Activated T-cell treated with anti-CD3 and anti-CD28 coated beads, Interleukin-2, amount 50 U/mL, for 48 hours (primary cell): ENCODE measurements at regions not wholly inside any gene's neighbourhood (a gene's known extent, or its start where the extent isn't known, plus 50 kb on each side); places are given as distances from the start of the nearest gene placed in this dataset.

ENCODE experiments used
- DNase-seq, 2 experiments: peaks; one replicate each; pipeline ENCODE4 v3.0.0-alpha.2; 2020

GRCh38 chr2:155748131-155748530 lies 584.4 kb downstream of the NR4A2 start:
- no peak for DNase-seq

DNA sequence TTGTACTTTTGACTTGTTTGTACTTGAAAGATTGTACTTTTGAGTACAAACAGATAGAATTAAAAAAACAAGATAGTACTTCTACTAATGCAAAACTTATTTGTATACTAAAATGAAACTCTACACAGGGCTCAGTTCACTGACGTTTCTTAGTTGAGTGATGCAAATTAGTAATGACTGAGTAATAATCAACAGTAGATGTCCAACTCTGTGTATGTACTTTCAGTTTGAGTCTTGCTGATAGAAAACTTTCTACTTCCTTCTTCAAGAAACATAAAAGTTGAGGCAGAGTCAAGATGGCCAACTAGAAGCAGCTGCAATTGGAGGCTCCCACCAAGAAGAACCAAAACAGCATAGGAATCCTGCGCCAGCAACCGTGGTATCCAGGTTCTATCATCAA lies 585.0 kb downstream of the NR4A2 start:
- DNase-seq, result no peak

DNA sequence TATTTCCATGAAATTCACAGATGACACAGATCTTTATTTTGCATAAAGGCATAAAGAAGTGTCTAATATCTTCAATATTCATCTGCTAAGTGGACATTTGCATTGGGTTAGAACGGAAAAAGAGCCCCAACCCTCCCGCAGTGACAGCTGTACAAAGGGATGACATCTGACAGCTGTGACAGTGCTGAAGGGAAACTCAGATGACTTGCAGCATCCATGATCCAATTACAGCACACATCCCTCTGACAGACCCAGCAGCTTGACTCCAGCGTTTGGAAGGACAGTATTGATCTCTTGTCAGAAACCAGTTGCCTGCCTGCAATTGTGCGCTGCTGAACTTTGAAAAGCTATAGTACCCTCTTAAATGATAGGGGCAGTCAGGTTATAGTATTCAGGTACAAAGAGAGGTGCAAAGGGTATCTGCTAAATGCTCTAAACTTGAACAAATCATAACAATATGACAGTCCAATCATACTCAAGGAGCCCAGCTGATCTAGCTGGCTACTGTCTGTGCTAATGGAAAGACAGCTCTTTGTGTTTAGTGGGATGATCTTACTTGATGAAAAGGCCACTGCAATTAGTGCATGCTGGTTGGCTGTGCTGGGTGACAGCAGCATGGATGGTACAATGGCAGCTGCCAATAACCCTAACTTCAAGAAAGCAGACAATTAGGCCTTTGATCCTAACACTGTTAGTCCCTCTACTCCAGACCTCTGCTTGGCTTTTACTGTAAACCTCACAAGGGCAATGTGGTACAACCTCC lies 599.2 kb downstream of the NR4A2 start:
- DNase-seq, result no peak

DNA sequence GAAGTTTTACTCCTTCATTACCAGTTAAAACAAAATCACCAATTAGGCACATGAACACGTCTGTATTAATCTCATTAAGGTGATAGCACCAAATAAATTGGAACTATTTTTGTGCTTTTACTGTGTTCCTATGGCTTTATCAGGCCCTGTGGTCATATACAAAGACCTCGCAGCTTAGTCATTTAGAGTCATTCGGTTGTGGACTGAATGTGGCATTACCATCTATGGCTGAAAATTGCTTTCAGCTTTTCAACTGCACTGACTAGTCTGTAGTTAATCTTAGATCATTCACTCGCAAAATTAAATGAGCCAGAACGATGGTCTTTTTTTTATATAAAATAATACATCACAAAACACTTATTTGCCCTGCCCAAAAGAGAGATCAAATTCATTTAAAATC lies 601.7 kb downstream of the NR4A2 start:
- DNase-seq, result no peak

DNA sequence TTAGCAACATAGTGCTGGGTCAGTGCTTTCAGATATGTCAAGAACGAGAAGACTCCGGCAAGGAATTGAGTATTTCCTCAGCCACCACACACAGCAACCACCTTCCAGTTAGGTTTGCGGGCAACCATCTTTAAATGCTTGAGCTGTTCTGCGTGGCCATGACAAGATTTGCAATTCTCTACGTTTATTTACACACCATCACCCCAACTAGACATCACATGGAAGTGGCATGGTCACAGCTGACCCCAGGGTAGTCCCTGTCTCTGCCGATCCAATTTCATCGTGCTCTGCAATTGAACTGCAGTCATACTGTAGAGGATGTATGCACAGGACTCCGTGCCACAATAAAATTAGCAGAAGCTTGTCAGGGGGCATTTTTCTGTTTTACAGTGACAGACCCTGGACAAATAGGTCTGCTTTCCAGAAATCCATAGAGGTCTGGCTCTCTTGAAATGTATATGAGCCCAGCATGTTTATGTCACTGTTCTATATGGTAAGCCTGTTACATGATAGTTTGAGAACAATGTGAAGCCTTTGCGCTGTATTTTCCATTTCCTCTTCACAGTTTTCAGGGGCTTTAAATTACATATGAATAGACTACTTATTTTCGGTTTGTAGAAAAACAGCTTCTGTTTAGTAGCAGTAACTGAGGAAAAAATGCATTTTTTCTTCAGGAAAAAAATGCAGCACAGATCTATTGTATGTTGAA lies 605.2 kb downstream of the NR4A2 start:
- DNase-seq, result no peak

- DNase-seq, result no peak
Measured at GRCh38 chr2:155722290-155722689, 610.2 kb downstream of the NR4A2 start.

GRCh38 chr2:155715705-155716104 lies 616.8 kb downstream of the NR4A2 start:
- no peak for DNase-seq

- no peak for DNase-seq
Measured at GRCh38 chr2:155714983-155715382, 617.5 kb downstream of the NR4A2 start.

- no peak for DNase-seq
Measured at GRCh38 chr2:155708071-155708470, 624.5 kb downstream of the NR4A2 start.

GRCh38 chr2:155703917-155704316 lies 628.6 kb downstream of the NR4A2 start:
- no peak for DNase-seq

- no peak for DNase-seq
Measured at GRCh38 chr2:155703048-155703447, 629.5 kb downstream of the NR4A2 start.

DNA sequence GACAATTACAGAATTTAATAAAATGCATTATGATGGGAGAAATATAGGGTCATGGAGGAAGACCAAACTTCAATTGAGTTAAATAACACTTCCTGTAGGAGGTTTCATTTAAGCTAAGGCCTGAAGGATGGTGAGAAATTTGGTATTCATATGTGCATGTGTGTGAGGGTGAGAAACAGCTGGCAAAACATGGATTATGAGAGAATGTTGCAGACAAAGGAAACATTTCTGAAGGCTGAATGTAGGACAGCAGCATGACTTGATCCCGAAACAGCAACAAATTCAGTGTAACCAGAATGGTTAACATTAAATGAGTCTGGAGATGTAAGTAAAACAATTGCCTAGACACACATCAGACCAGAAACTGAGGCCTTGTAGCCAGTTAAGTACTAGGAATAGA lies 630.8 kb downstream of the NR4A2 start:
- no peak for DNase-seq

GRCh38 chr2:155696571-155696970 lies 636.0 kb downstream of the NR4A2 start:
- no peak for DNase-seq

DNA sequence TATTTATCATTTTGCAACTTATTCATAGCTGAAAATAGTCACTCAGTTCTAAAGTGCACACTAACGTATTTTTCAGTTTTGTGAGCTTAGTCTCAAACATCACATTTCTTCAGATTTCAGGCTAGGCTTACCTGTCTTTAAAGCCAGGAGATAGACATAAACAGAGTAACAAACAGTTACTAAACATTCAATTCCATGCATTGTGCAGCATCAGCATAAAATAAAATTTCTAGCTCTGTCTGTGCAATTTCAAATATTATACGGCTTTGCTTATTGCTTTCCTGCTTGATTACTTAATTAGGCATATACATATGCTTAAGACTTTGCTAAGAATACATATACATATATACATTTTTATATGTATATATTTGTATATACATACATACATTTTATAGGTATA lies 637.0 kb downstream of the NR4A2 start:
- DNase-seq, result no peak

DNA sequence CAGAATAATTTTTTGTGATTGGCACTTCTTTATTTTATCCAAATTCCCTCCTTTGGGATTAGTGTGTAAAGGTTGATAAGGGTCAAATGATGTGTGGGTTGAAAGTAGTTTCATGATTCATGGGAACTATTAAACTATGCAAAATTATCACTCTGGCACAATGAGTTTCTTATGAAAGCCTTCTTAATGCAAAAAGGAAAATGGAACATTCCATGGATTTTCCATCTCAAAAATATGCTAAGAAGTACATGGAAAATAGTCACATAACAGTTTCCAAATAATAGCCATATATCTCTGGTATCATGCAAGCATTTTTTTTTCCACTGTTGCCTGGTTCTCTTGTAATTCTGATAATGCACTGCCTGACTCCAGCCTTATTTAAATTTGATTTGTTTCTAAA lies 639.7 kb downstream of the NR4A2 start:
- DNase-seq, result no peak

DNA sequence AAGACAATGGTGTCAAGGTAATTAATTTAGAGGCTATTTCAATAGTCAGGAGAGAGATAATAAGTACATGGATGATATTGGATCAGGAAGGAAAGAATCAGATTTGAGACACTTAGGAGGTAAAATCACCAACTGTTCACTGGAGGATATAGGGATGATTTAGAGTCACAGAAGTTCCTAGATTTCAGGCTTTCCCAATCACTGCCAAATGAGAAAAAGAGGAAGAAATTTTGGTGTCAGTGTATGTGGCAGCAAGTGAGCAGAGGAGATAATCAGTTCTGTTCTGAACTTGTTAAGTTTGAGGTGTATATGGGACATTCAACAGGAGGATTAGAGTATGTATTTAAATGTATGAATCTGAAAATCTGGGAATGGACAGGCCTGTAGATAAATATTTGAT lies 640.4 kb downstream of the NR4A2 start:
- DNase-seq, result no peak

DNA sequence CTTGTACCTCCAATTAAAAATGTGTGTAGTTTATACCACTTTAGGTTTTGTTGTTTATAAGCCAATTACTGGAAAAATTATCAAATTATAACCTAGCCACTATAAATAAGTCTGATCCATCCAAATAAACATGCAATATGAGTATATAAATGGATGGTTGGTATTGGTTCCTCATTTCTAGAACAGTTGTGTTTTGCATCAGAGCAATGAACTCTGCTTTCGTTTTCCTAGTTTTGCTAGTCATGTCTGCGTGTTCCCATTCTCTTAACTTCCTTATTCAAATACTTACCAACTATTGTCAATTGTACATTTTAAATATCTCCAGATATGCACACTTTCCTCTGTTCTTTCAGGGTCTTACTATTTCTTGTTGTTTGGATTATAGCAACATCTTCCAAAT lies 641.7 kb downstream of the NR4A2 start:
- no peak for DNase-seq

GRCh38 chr2:155689791-155690190 lies 642.7 kb downstream of the NR4A2 start:
- DNase-seq, result no peak

DNA sequence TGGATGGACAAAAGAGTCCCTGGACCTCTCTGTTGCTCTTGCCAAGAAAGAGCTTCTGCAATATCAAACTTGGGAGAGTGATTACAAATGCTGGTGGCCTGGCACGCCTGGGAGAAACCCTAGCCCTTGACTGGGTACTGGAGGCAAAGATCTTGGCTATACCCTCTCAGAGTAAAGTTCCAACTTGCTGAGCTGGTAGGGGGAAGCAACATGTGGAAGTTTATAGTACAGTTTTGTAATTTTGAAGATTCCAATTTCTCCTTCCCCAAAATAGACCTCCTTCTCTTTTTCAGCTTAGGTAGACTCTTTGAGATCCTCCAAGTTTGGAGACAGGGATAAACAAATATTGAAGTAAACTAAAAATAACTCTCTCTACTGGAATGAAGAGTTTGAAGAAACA lies 645.3 kb downstream of the NR4A2 start:
- no peak for DNase-seq

GRCh38 chr2:155679647-155680046 lies 652.9 kb downstream of the NR4A2 start:
- DNase-seq, result no peak

DNA sequence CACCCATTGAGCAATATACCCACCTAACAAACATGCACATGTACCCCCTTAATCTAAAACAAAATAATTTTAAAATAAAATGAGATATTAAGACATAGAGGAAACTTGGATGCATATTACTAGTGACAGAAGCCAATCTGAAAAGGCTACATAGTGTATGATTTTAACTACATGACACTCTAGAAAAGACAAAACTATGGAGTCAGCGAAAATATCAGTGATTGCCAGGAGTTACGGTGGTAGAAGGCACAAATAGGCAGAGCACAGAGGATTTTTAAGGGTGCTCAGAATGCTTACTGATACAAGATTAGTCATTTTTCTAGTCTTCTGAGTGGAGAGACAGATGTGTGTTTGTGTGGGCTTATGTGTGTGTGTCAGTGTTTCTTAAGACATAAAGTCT lies 656.6 kb downstream of the NR4A2 start:
- DNase-seq, result no peak

- DNase-seq, result no peak
Measured at GRCh38 chr2:155665704-155666103, 666.8 kb downstream of the NR4A2 start.

DNA sequence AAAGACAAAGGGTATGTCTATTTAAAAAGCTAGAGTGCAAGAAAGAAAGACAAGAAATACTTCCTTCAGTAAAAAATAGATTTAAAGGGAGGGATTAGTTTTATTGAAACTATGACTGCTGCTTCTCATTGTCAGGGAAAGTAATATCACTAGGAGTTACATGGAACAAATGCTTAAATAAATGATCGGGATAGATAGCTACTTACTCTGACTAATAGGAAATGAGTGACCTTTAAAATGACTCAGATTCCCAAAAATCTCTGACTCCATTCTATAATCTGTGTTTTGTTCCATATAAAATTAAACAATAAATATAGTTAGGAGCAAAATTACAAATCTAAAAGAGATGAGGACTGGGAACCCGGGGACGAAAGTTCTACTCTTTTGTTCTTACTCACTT lies 669.3 kb downstream of the NR4A2 start:
- no peak for DNase-seq

- no peak for DNase-seq
Measured at GRCh38 chr2:155662224-155662623, 670.3 kb downstream of the NR4A2 start.

- DNase-seq, result no peak
Measured at GRCh38 chr2:155653176-155653575, 679.3 kb downstream of the NR4A2 start.
